GM18858 (cell line): ENCODE measurements at regions not wholly inside any gene's neighbourhood (a gene's known extent, or its start where the extent isn't known, plus 50 kb on each side); places are given as distances from the start of the nearest gene placed in this dataset.

ENCODE experiments used
- ATAC-seq: cut with Tn5 transposase; IDR thresholded peaks from one replicate; pipeline ENCODE4 v1.9.1; 2021; ENCODE audit not compliant: unreplicated experiment

DNA sequence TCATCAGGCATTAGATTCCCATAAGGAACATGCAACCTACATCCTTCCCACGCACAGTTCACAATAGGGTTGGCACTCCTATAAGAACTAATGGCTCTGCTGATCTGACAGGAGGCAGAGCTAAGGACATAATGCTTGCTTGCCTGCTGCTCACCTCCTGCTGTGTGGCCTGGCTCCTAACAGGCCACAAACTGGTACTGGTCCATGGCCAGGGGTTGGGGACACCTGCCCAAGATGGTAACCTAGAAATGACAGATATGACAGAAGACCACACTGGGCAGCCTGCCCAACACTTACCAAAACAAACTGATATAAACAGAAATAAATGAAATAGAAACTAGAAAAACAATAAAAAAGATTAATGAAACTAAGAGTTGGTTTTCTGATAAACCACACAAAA, 325.6 kb downstream of the SEC23A start:
- ATAC-seq: no peak

DNA sequence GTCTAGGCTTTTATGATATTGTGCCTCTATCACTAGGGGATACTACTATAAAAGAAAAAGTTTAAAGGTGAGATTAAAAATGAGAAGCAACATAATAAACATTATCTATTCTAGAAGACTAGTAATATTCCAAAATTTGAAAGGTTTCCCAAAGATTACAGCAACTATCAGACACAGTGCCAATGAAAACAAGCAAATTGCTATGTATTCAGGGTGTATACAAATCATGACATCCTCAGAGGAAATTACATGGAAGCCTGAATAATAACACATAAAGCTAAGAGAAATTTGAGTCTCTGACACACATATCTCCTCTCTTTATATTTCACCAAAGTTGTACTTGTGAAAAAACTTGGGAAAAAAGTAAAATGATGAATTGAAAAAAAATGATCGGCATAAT, 327.0 kb downstream of the SEC23A start:
- ATAC-seq: no peak

DNA sequence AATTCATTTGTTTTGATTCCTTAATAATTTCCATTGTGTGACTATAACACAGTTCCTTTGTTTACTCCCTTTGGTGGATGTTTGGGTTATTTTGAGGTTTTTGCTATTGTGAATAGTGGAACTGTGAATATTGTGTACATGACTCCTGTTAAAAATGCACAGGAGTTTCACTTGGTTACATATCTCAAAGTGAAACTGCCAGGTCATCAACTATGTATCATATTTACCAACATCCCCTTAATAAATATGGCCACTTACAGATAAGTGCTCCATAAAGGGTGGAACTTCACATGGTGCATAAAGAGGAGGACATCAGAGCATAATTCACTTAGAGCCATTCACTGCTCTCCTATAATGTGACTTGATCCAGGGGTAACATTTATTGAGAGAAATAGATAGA, 328.9 kb downstream of the SEC23A start:
- ATAC-seq: no peak

DNA sequence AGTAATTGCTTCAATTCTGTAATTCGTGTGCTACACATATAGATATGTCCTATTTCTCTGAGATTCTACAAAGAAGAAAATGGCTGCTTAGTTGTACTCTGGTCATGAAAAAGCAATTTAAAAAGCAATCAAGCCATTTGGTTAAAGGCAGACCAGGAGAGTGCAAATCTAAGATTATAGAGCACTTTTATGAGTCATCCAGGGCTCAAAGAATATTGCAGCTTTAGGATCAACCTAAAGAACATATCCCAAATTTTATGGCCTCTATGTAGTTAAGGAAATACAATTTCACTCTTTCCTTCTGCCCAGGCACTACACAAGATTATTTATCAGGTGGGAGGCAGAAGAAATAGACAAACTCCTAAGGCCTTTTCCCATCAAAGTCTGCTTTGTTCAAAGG, 332.8 kb downstream of the SEC23A start:
- ATAC-seq: no peak

DNA sequence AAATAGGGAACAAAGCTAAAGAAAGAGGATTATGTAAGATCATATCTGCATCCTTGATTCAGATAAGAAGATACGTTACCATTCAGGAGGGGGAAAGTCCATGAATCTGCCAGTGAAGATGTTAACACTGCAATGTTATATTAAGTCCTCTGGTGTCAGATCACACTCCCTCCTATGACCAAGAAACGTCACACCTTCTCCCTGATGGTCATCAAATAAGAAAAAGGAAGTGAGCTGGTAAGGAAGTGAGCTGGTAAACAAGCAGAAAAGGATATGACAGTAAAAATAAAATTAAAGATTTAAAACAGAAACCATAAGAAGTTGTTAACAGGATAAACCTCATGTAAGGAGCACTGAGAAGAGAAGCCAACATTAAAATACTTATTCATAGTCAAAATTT, 340.2 kb downstream of the SEC23A start:
- ATAC-seq: no peak

DNA sequence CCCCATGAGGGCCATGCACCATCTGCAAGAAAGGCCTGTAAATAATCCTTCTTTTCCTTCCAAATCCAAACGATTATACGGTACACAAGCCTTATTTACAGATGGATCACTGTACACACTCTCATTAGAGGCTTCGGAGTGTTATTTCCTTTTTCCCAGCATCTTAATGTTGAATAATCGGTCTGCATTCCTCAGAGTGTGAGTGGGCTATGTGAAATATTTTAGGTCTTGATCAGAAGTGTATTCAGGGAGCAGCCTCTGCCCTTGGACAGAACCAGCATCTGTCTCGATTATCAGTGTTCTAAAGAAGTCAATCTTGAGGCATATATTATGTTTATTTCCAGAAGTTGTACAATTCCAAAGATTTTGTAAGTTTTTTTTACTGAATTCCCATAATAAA, 340.6 kb downstream of the SEC23A start:
- no peak for ATAC-seq

DNA sequence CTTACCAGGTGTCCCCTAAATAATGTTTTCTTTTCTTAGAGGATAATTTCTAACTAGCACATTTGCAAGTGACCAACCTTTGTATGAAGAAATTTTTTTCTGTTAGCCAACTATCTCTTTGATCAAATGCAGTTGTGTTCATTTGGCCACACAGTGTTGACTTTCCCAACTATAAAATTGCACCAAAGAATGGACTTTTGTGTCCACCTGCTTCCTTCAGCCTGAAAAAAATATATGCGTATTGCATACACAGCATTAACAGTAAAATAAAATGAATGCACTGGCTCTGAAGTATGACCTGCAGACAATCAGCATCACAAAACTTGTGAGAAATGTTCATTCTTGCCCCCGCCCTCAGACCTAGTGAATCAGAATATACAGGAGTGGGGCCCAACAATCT, 342.0 kb downstream of the SEC23A start:
- ATAC-seq: no peak

DNA sequence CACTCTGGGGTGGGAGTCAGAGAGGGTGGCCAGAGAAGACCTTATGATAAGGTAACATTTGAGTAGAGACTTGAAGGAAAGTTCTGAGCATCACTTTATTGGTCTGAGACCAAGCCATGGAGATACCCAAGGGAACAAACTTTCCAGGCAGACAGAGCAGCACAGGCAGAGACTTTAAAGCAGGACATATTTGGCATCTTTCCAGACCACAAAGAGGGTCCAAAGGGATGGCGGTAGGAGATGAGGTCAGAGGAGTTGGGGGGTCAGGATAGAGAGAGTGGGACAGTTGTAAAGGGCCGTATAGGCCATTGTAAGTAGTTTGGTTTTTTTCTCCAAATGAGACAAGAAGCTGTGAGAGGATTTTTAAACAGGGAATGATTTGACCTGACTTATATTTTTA, 344.4 kb downstream of the SEC23A start:
- no peak for ATAC-seq

DNA sequence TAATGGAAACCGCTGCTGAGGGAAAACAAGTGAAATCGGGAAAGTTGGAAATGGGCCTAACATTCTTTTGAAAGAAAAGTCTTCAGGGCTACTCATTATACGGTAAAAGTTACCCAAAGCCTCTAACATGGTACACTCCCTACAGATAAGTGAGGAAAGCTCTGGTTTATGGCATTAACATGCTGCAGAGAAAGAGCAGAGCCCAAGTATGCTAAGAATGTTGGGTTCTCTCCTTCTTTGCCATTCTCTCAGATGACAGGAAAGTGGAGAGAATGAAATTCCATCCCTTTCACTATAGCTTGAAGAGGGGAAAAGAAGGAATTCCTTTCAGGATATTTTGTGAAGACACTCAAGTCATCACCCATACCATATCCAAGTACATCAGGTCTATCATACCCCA, 348.0 kb downstream of the SEC23A start:
- ATAC-seq: no peak

DNA sequence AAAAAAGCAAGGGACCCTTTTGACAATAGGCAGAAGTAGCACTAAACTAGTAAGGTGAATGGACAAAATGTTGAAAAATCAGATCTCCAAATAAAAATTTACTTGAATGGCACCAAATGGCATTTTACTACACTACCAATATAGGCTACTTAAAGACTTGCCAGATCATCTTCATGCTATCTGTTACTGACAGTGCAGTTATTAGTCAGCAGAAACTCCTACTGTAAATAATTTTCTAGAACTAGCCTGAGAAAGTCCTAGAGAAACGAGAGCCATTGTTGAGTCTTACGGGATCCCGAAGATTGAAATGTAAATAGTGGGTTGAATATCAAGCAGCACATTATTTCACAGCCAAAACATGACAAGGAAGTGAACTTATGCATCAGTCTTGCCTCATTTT, 350.3 kb downstream of the SEC23A start:
- no peak for ATAC-seq

DNA sequence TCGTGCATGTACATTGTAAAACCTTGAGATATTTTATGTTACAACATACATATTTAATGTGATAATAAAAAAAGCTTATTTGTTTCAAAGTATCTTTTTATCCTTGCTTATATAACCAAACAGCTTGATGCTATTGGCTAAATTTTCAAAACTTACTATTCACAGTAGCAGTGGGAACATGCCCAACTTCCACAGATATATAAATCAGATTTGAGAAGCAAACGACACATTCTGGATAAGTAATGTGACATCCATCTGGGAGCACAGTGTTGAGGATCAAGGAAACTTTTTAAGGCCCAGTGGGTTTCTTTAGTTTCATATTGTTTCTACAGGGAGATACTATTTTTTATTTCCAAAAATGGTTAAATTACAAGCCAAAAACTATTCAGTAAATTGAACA, 350.7 kb downstream of the SEC23A start:
- ATAC-seq: no peak

DNA sequence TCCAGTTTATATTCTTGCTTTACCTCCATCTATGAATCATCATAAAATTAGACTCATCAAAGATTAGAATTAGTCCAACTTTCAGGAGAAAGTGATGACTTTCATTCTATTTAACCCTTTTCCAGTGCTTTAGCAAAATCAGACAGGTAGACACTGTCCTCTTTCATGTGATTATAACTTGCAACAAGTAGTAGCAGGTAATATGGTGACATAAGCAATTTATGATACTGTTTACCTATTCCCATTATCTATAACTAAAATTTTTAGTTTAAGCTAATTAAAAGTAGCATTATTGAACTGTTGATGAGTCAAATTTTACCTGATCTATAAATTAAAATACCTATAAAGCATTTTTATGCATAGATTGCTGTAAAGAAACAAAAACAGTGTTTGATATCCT, 351.6 kb downstream of the SEC23A start:
- ATAC-seq: no peak

DNA sequence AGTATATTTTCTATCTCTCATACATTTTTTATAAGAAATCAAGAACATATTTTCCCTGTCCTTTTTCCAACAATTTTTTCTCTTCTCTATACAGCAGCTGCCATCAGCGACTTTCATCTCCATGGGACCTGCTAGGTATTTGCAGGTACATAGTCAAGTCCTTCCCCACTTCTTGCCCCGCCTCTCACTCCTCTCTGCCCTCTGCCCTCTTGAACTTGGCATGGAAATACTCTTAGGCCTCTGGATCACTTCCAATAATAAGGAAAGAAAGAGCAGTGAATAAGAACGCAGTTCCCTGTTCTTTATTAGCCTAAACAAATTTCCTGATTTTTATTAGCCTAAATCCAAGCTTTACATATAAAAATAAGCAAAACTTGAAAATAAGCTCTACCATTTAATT, 353.1 kb downstream of the SEC23A start:
- ATAC-seq: no peak

DNA sequence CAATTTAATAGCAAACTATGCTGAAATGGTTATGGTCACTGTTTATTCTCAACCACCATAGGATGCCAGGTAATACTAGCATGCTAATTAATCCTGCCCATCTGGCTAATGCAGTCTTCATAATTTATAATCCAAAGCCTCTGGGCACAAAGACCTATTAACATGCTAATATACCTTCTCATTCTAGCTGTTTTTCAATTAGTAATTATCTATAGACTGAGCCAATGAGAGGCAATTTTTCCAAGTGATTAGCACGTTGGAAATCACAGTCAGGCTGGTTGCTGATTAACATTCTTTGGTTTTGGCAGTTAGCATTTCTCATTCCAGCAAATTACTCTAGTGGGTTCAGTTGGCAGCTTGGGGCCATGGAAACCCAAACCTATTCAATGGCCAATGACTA, 357.2 kb downstream of the SEC23A start:
- ATAC-seq: no peak

DNA sequence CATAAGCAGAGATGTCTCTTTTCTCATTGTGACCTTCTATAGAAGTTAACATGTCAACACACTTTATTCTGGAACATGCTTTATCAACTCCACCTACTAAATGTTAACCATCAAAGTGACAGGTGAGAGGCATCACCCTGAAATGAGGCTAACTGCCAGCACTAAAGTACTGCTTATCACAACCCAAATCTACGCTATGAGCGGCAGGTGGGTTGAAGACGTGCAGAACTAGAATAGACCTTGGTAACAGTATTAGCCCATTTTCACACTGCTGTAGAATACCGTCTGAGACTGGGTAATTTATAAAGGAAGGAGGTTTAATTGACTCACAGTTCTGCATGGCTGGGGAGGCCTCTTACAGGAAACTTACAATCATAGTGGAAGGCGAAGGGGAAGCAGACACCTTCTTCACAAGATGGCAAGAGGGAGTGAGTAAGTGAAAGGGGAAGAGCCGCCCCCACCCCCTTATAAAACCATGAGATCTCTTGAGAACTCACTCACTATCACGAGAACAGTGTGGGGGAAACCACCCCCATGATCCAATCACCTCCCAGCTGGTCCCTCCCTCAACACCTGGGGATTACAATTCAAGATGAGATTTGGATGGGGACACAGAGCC, 359.0 kb downstream of the SEC23A start:
- ATAC-seq: no peak

DNA sequence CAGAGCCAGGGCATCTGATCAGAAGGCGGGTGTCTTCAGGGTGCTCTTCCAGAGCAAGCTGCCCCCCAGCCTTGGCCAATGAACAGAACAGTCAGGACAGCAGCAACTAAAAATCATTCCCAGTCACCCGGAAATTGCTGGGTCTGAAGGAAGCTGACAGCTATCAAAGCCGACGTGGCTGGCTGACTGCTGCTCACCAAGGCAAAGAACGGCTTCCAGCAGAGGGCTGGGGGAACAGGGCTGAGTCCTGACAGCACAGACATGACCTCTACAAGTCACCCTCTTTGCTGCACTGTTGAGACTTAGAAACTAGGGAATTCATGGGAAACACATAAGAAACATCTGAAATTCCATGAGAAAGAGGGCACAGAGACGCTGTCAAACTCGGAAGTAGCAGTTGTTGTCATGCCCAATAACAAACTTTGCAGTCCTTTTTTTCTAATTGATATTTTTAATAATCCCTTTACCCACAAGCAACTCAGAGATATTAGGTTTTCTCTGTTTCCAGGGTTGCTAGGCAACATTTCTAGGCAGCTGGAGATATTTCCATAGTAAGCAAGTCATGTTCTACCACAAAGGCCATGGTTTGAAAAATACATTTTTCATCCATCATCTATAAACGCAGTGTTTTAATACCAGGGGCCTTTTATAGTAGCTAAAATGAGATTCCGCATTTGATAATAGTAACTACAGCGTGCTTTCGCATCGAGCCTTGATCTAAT, 365.2 kb downstream of the SEC23A start:
- ATAC-seq: no peak

DNA sequence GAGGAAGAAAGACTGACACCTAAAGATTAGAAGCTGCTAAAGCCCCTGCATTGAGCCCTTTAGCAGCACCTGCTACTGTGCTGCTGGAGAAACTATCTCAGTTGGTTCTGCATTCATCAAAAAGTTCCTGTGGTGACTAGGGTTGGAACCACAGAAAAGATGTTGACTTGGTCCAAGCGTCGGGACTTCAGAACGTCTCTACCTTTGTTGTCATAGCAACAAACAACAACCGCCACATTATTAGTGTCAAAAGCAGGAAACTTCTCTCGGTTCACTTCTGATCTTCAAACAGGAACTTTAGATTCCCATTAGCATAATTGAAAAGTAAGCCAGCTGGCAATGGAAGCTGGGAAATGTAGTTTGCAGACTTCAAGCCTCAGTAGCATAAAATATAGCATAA, 368.0 kb downstream of the SEC23A start:
- no peak for ATAC-seq

DNA sequence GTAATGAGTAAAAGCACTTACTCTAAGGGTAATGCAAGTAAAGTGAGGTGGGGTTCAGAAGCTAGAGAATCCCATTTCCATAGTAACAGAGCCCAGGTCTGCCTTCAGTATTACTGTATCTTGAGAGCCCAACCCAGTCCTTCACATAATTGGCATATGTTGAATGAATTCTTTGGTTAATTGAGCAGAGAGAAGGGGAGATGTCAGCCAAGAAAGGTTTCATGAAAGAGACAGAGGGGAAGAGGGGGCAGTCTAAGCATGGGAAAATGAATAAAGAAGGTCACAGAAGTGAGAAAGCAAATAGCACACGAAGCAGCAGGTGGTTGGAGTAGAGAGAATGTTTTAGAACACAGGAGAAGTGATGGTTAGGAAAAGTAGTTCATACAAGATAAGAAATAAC, 371.1 kb downstream of the SEC23A start:
- ATAC-seq: no peak

DNA sequence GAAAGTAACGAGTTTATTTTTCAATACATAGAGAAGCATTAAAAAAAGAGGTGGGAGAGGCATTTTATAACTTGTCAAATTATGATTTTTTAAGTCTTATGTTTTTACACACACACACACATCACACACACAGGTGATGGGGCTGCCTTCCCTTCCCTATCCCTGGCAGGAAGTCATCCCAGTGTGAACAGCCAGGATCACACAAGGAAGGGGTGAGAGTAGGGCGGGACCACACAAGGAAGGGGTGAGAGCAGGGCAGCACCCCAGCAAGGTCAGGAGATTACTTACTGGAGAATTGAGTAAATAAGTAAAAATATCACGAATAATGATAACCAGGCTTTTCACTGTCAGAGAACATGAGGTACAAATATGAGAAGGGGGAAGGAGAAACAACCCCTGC, 372.6 kb downstream of the SEC23A start:
- no peak for ATAC-seq

DNA sequence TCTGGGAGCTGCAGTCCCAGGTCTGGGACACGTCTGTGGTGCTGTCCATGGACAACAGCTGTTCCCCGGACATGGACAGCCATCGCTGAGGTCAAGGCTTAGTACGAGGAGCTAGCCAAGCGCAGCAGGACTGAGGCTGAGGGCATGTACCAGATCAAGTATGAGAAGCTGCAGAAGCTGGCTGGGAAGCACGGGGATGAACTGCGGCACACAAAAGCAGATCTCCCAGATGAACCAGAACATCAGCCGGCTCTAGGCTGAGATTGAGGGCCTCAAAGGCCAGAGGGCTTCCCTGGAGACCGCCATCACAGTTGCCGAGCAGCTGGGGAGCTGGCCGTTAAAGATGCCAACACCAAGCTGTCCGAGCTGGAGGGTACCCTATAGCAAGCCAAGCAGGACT, 375.3 kb downstream of the SEC23A start:
- ATAC-seq: no peak

DNA sequence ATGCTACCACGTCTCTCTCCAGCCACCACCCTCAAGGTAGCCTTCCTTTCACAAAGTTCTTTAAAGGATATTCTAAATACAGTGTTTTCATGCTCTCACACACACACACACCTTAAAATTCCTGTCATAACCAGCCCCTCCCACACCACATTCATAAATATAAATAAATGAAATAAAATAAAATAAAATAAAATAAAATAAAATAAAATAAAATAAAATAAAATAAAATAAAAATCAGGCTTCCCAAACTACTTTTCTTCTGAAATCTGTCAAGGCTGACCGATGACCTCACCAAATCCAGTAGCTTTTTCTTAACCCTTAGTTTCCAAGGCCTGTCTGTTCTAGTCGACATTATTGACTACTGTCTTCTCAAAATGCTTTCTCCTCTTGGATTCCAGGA, 378.4 kb downstream of the SEC23A start:
- ATAC-seq: no peak

DNA sequence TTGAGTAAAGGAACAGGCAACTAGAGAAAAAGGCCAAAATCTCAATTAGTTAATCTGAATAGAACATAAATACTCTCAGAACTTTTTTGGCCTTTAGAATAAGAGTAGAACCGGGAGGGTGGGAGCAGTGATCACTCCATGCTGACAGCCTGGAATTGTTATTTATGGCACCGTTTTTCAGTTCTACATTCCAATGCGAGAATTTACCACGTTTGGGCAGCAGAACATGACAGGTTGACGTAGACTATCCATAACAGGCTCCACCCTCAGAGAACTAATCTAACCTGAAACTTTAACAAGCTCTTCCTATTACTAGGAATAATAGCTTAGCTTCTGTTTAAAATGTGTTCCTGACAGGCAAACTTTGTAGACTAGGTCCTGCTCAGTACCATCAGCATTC, 379.1 kb downstream of the SEC23A start:
- ATAC-seq: no peak

DNA sequence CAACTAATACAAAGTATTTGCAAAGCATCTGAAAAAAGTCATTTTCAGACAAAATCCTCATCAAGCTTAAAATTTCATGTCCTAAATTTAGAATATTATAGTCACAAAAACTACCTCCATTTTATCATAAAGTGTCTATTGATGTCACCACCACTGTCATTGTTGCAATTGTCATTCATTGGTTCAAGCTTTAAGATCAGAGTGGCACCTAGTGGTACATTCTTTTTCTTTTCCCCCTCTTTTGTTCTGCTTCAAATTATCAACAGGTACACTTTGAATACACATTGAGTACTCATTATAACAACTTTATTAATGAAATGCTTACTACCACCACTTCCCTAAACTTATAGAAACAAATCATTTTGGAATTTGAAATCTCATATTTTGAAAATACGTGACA, 379.8 kb downstream of the SEC23A start:
- ATAC-seq: no peak
